GM06990 (cell line): ENCODE measurements at regions not wholly inside any gene's neighbourhood (a gene's known extent, or its start where the extent isn't known, plus 50 kb on each side); places are given as distances from the start of the nearest gene placed in this dataset.

Experiments used
- DNase-seq: peaks from one replicate; pipeline ENCODE4 v3.0.0-alpha.2; 2011; ENCODE audit not compliant: insufficient read length; ENCODE audit errors: extremely low read depth
- H3K27me3 ChIP-seq: replicated peaks from 2 replicates; pipeline ENCODE4 v1.6.0; 2011; ENCODE audit warnings: low read length; ENCODE audit not compliant: control insufficient read depth, insufficient read depth
- H3K36me3 ChIP-seq: 2 replicates; pipeline ENCODE4 v1.5.1; 2011; ENCODE audit warnings: low read length; ENCODE audit not compliant: control insufficient read depth, insufficient read depth
- H3K4me3 ChIP-seq: replicated peaks from 2 replicates; pipeline ENCODE4 v1.5.1; 2011; ENCODE audit warnings: low read depth, mild to moderate bottlenecking, control low read depth, low read length
- TF ChIP-seq, protein P1 (sequence below): IDR thresholded peaks from 2 replicates; pipeline ENCODE4 v1.5.1; 2011; ENCODE audit warnings: low read length, control low read depth, mild to moderate bottlenecking, inconsistent platforms; ENCODE audit not compliant: insufficient read depth, poor library complexity, severe bottlenecking

DNA sequence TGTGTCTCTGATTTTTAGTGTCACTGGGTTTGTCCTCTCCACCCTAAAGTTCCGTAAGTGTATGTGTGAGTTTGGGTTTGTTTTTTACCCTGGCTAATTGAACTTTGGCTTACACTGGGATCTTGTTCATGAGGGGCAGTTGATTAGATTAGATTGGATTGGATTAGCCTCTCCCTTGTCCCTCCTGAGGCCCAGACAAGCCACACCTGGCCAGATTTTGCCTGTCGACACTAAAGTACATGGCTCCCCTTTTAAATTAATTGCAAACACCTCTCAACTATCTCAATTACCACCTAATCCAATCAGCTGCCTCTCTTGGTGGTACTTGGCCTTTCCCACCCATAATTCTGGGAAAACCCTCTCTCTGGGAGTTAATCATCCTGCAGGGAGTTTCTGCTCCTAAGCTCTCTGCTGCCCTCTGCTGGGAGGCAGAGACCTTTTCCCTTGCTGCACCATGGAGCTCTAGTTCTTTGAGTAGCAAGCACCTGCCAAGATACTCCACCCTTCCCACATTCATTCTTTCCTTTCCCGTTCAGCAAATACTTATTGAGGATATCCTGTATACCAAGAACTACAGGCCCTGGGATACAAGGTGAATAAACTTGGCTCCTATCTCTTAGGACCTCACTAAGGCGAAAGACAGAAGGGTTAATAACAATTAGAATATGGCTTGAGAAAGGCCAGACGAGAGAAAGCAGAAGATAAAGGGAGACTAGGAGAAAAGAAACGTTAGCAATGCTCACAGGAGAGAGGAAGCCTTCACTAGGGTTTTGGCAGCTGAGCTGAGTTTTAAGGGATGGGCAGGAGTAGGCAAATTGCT, 60.0 kb upstream of the MPHOSPH6 start:
- no peaks in the 10 kb centered on the region; the same call in none of the 2 replicates for H3K27me3 ChIP-seq
- no peak overlapping the region for H3K4me3 ChIP-seq
- no peaks in the 10 kb centered on the region for H3K36me3 ChIP-seq
- TF ChIP-seq, protein P1, sequence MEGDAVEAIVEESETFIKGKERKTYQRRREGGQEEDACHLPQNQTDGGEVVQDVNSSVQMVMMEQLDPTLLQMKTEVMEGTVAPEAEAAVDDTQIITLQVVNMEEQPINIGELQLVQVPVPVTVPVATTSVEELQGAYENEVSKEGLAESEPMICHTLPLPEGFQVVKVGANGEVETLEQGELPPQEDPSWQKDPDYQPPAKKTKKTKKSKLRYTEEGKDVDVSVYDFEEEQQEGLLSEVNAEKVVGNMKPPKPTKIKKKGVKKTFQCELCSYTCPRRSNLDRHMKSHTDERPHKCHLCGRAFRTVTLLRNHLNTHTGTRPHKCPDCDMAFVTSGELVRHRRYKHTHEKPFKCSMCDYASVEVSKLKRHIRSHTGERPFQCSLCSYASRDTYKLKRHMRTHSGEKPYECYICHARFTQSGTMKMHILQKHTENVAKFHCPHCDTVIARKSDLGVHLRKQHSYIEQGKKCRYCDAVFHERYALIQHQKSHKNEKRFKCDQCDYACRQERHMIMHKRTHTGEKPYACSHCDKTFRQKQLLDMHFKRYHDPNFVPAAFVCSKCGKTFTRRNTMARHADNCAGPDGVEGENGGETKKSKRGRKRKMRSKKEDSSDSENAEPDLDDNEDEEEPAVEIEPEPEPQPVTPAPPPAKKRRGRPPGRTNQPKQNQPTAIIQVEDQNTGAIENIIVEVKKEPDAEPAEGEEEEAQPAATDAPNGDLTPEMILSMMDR = peak; percentile 89
- DNase-seq = no peak

DNA sequence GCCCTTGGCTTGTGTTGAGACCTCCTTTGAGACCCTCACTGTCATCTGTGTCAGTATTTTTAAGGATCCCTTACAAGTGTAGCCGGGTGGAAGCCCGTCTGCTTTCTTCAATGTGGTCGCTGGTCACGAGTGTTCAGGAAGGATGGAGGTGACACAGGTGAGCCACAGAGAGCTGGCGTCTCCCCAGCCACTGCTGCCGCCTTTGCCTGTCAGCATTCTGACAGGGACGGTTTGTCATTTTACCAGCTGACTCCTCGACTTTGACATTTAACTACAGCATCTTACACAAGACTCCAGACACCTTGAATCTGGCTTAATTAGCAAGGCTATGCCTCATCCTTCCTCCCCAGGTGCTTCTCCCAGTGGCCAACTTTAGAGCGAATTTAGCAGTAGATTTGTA, 56.3 kb upstream of the MPHOSPH6 start:
- no peak overlapping the region for H3K4me3 ChIP-seq
- H3K36me3 ChIP-seq = no peaks in the 10 kb centered on the region
- no peak for DNase-seq
- TF ChIP-seq, protein P1 = no peak
- no peaks in the 10 kb centered on the region; the same call in none of the 2 replicates for H3K27me3 ChIP-seq

DNA sequence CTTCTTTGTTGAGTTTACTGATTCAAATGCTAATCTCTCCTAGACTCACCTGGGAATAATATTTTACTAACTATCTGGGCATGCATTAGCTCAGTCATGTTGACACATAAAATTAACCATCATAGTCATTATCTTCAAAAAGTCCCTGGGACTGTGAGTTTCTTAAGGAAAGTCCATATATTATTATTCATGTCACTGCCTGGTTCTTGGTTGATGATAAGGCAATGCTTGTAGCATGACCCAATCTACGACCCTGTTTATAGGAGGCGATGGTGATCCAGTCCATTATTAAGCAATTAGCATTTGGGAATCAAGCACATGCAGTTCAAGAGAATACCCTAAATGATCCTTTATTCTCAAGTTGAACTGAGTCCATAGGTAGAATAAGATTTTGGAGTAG, 54.8 kb upstream of the MPHOSPH6 start:
- no peak for DNase-seq
- Histone ChIP-seq H3K4me3 (no peak overlapping the region), H3K36me3 (no peaks in the 10 kb centered on the region), H3K27me3 (no peaks in the 10 kb centered on the region; the same call in none of the 2 replicates)
- TF ChIP-seq, protein P1 = no peak

DNA sequence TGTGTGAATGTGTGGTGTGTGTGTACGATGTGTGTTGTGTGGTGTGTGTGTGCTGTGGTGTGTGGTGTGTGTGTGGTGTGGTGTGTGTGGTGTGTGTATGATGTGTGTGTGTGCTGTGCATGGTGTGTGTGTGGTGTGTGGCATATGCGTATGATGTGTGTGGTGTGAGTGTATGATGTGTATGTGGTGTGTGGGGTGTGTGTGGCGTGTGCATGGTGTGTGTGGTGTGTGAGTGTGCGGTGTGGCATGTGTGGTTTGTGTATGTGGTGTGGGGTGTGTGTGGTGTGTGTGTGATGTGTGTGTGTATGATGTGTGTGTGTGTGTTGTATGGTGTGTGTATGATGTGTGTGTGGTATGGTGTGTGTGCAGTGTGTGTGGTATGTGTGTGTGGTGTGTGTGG, 50.5 kb upstream of the MPHOSPH6 start:
- Histone ChIP-seq H3K27me3 (no peaks in the 10 kb centered on the region), H3K36me3 (no peaks in the 10 kb centered on the region), H3K4me3 (no peak overlapping the region)
- TF ChIP-seq, protein P1 = no peak
- DNase-seq = no peak
